ENCODE measurements at regions not wholly inside any gene's neighbourhood (a gene's known extent, or its start where the extent isn't known, plus 50 kb on each side); places are given as distances from the start of the nearest gene placed in this dataset.

DNA sequence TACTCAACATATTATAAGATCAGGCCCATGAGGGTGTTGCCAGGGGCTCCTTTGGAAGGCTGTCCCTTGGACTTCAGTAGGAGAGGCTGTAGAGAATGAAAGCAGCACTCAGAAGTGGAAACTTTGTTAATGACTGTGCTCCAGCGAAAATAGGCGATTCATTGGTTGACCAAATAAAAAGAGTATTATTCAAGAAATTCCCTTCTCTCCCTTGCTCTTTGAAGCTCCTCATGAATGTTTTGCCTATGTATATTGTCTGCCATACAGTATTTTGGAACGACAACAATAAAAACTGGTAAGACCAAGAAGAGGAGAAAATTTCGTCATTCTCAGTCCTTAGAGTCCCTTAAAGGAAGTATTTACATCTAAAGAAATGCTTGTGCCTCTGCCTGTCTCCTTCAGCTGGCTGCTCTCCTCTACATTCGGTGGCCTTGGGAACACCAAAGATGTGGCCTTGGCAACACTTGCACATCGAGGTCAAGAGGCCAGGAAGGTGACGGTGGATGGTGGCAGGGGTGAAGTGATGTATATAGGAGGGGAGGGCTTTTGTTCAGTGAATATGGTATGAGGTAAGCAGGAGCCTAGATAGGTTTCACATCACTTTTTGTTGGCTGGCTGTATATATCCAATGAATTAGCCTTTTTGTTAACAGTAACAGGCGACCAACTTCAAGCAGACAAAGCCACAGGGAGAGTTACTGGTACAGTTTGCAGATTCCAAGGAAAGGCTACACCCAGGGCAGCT is 95.0 kb upstream of the ACTBL2 start:
- TF ChIP-seq, protein P1, sequence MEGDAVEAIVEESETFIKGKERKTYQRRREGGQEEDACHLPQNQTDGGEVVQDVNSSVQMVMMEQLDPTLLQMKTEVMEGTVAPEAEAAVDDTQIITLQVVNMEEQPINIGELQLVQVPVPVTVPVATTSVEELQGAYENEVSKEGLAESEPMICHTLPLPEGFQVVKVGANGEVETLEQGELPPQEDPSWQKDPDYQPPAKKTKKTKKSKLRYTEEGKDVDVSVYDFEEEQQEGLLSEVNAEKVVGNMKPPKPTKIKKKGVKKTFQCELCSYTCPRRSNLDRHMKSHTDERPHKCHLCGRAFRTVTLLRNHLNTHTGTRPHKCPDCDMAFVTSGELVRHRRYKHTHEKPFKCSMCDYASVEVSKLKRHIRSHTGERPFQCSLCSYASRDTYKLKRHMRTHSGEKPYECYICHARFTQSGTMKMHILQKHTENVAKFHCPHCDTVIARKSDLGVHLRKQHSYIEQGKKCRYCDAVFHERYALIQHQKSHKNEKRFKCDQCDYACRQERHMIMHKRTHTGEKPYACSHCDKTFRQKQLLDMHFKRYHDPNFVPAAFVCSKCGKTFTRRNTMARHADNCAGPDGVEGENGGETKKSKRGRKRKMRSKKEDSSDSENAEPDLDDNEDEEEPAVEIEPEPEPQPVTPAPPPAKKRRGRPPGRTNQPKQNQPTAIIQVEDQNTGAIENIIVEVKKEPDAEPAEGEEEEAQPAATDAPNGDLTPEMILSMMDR (IDR thresholded peaks at IDR 0.05; ENCODE audit: low read depth, low read length, poor library complexity, severe bottlenecking) = no peak
- no peak for TF ChIP-seq EZH2phosphoT487 (IDR thresholded peaks at IDR 0.05; ENCODE audit: borderline replicate concordance, low read length)

Data from DOHH2 (cell line).